Naive B cell (primary cell): ENCODE measurements at regions not wholly inside any gene's neighbourhood (a gene's known extent, or its start where the extent isn't known, plus 50 kb on each side); places are given as distances from the start of the nearest gene placed in this dataset.

ENCODE experiments used
- ATAC-seq, 2 donors: fragments of 150-1000 bp; cut with Tn5 transposase; 2 replicates each; pipeline ENCODE4 v1.10.0; 2021; ENCODE audit warnings: low read depth in 2 of 2, mild to moderate bottlenecking in 2 of 2, moderate library complexity in 2 of 2
- DNase-seq: peaks from one replicate; pipeline ENCODE4 v3.0.0; 2022
- H3K27ac Mint-ChIP-seq, 6 donors: one replicate each; pipeline ENCODE4 v1.8.0; 2020 to 2022; ENCODE audit warnings: mild to moderate bottlenecking in 6 of 6, mixed read lengths in 6 of 6, moderate library complexity in 5 of 6, inconsistent platforms in 2 of 6
- H3K27me3 Mint-ChIP-seq, 3 donors: one replicate each; pipeline ENCODE4 v1.8.0; 2021 to 2022; ENCODE audit warnings: mixed read lengths in 3 of 3, mild to moderate bottlenecking in 1 of 3
- H3K36me3 Mint-ChIP-seq, 2 donors: one replicate each; pipeline ENCODE4 v1.8.0; 2020 to 2022; ENCODE audit warnings: mixed read lengths in 2 of 2, inconsistent platforms in 1 of 2, mild to moderate bottlenecking in 1 of 2
- H3K4me1 Mint-ChIP-seq, 3 donors: one replicate each; pipeline ENCODE4 v1.8.0; 2020 to 2022; ENCODE audit warnings: mixed read lengths in 3 of 3, inconsistent platforms in 1 of 3, mild to moderate bottlenecking in 1 of 3, moderate library complexity in 1 of 3
- H3K4me3 Mint-ChIP-seq, 8 donors: one replicate each; pipeline ENCODE4 v1.8.0; 2020 to 2022; ENCODE audit warnings: mild to moderate bottlenecking in 8 of 8, mixed read lengths in 8 of 8, moderate library complexity in 8 of 8, inconsistent platforms in 2 of 8
- H3K9me3 Mint-ChIP-seq, 7 donors: one replicate each; pipeline ENCODE4 v1.8.0; 2020 to 2022; ENCODE audit warnings: mixed read lengths in 7 of 7, mild to moderate bottlenecking in 5 of 7, inconsistent platforms in 2 of 7, moderate library complexity in 1 of 7

DNA sequence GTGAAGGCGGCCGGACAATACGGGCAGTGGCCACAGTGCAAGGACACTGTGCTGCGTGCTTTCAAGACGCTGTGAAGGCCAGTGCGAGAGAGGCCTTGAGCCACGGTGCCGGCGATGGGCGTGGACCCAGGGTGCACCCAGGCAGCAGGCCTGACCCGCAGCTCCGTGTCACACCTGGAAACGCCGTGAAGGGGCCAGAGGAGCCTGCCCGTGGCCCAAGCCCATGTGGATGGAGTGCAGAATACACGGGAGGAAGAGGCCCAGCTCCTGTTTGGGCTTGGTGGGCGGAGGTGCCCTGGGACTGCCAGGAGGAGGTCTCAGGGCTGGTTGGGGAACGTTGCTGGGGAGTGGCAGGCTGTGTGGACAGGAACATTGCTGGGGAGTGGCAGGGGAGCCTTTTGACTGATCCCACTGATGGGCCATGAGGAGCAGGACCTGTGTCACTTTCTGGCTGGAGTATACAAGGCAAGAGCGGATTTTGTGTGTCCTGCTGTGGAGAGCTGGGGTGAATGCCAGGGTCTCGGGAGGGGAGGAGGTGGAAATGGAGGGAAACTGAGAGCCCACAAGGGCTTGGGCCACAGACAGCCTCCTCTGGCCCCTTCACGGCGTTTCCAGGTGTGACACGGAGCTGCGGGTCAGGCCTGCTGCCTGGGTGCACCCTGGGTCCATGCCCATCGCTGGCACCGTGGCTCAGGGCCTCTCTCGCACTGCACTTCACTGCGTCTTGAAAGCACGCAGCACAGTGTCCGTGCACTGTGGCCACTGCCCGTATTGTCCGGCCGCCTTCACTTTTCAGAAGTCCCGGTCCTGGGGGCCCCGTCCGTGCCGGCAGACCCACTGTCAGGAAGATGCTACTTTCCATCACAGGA is 925.4 kb downstream of the BRD1 start:
- no peaks in the 10 kb centered on the region for H3K27me3 Mint-ChIP-seq
- H3K36me3 Mint-ChIP-seq: no peaks in the 10 kb centered on the region
- H3K27ac Mint-ChIP-seq: no peak overlapping the region
- peaks cover 0 to 2% (median 0%) of the 10 kb centered on the region in 7 donors for H3K9me3 Mint-ChIP-seq
- ATAC-seq: no peak
- no peak for DNase-seq
- no peaks in the 10 kb centered on the region for H3K4me1 Mint-ChIP-seq
- no peak overlapping the region for H3K4me3 Mint-ChIP-seq

DNA sequence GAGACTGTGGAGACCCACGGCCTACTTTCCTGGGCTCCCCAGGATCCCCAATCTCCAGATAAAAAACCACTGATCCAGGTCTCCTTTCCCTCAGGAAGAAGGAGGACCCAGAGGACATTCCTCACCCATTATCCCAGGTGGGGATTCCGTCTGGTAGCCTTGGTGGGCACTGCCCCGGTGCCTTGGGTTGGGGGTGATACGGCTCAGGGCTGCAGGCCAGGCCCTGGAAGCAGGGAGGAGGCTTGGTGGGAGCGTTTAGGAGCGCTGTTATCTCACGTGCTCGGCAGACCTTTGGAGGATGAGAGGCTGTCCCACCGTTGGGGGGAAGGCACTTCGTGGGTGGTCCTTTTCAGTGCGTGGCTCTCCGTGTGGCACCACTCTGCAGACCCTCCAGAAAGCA is 926.3 kb downstream of the BRD1 start:
- Mint-ChIP-seq H3K9me3 (peaks cover 0 to 2% (median 0%) of the 10 kb centered on the region in 7 donors), H3K4me3 (no peak overlapping the region), H3K27ac (no peak overlapping the region), H3K4me1 (no peaks in the 10 kb centered on the region), H3K36me3 (no peaks in the 10 kb centered on the region), H3K27me3 (no peaks in the 10 kb centered on the region)
- ATAC-seq (no peak), DNase-seq (no peak)

GRCh38 chr22:48900626-48901025 is 927.0 kb downstream of the BRD1 start:
- Mint-ChIP-seq H3K9me3 (peaks cover 0 to 2% (median 0%) of the 10 kb centered on the region in 7 donors), H3K36me3 (no peaks in the 10 kb centered on the region), H3K4me1 (no peaks in the 10 kb centered on the region), H3K4me3 (peak overlapping the region in 1 of 8 donors; percentile 48), H3K27me3 (no peaks in the 10 kb centered on the region), H3K27ac (no peak overlapping the region)
- ATAC-seq (no peak), DNase-seq (no peak)

DNA sequence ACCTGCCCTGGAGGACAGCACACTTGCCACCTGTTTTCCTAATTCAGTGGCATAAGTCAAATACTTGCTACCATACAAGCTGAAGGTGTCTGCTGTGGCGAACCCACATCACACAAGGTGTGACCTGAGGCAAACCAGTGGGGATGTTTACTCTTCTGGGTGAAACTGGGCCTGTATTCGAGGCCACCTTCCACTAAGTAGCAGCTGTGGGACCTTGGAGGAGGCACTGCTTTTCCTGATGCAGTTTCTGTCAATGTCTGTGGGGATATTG is 927.4 kb downstream of the BRD1 start:
- ATAC-seq (no peak), DNase-seq (no peak)
- no peak overlapping the region for H3K27ac Mint-ChIP-seq
- H3K4me1 Mint-ChIP-seq: no peaks in the 10 kb centered on the region
- H3K4me3 Mint-ChIP-seq: peak overlapping the region in 1 of 8 donors; percentile 48
- no peaks in the 10 kb centered on the region for H3K27me3 Mint-ChIP-seq
- H3K36me3 Mint-ChIP-seq: no peaks in the 10 kb centered on the region
- peaks cover 0 to 2% (median 0%) of the 10 kb centered on the region in 7 donors for H3K9me3 Mint-ChIP-seq

- DNase-seq: no peak
- H3K27ac Mint-ChIP-seq: no peak overlapping the region
Measured at GRCh38 chr22:48899523-48900326, 927.9 kb downstream of the BRD1 start.

DNA sequence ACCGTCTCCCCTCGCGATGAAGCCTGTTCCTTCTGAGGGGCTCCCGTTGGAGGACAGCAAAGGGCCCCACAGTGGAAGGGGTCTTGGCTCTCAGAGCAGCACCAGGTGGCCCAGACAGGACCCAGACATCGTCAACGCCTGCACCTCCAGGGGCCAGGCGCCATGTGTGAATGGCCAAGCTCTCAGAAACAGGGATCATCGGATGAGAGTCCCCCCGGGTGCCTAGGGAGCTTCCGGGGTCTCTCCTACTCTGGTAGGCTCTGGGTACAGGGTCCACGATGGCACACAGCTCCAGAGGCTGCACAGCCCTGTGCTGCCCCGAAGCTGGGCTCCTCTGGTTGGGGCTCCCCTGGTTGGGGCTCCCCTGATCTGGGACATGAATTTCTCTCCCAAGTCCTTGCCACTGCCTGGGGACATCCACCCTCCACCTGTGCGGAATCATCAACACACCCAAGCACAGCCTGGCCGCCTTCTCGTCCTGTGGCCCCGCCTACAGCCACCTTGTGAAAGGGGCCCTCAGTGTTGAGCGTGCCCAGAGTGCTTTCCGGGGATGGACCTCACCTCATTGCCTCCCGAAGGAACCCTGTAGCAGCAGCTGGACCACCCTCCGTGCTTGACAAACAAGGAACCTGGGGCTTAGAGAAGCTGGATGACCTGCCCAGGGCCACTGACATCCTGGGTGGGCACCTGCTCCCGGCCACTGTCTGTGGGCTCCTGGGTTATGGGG is 929.0 kb downstream of the BRD1 start:
- no peaks in the 10 kb centered on the region for H3K36me3 Mint-ChIP-seq
- DNase-seq: no peak

More at GRCh38 chr22:48899523-48900326, 927.9 kb downstream of the BRD1 start:
- Mint-ChIP-seq H3K27me3 (no peaks in the 10 kb centered on the region), H3K36me3 (no peaks in the 10 kb centered on the region), H3K9me3 (peaks cover 0 to 2% (median 0%) of the 10 kb centered on the region in 7 donors), H3K4me3 (no peak overlapping the region), H3K4me1 (no peaks in the 10 kb centered on the region)
- no peak for ATAC-seq

GRCh38 chr22:48897645-48898370 is 929.9 kb downstream of the BRD1 start:
- no peaks in the 10 kb centered on the region for H3K36me3 Mint-ChIP-seq
- peaks cover 0 to 4% (median 0%) of the 10 kb centered on the region in 7 donors for H3K9me3 Mint-ChIP-seq
- no peak for DNase-seq
- H3K4me3 Mint-ChIP-seq: no peak overlapping the region
- peaks cover 0 to 6% (median 0%) of the 10 kb centered on the region in 3 donors for H3K27me3 Mint-ChIP-seq
- H3K27ac Mint-ChIP-seq: no peak overlapping the region
- ATAC-seq: no peak
- no peaks in the 10 kb centered on the region for H3K4me1 Mint-ChIP-seq

More for the DNA sequence above, 929.0 kb downstream of the BRD1 start:
- no peaks in the 10 kb centered on the region for H3K4me1 Mint-ChIP-seq
- H3K9me3 Mint-ChIP-seq: peaks cover 0 to 4% (median 0%) of the 10 kb centered on the region in 7 donors
- no peak overlapping the region for H3K4me3 Mint-ChIP-seq
- ATAC-seq: no peak
- no peak overlapping the region for H3K27ac Mint-ChIP-seq
- no peaks in the 10 kb centered on the region for H3K27me3 Mint-ChIP-seq

DNA sequence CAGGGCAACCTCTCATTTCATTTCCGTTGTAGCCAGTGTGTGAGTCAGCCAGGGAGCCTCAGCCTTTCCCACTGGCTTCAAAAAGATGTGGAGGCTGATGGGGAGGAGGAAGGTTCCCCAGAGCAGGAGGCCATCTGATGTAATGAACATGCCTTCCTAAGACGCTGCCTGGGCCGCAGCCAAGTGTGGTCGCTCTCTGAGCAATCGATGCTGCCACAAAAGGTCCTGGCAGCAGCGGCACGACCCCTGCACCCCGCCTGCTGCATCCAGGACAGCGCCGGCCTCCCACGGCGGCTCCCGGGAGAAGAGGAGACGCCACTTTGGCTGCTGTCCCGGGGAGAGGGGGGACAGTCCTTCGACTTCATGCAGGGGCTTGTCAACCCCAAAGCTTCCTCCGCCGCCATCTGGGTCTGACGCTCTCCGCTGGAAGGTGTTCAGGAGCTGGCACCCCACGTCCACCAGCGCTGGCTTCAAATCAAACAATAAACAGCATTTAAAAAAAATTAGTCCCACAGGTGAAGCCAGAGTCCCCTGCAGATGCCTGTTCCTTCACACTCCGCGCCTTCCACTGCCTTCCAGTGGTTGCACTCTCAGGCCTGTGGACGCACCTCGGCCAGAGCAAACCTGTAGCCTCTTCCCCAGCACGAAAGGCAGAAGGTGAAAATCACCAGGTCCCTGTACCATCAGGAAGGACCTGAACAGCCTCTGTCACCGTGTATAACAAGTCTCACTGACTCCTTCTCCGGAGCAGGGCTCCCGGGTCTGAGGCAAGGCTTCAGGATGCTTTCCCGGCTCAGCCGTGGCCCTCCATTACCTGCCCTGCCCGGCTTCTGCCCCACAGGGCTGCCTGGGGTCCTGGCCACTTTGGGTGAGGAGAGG is 930.7 kb downstream of the BRD1 start:
- no peaks in the 10 kb centered on the region for H3K4me1 Mint-ChIP-seq
- DNase-seq (no peak), ATAC-seq (no peak)
- peaks cover 0 to 7% (median 0%) of the 10 kb centered on the region in 3 donors for H3K27me3 Mint-ChIP-seq
- no peaks in the 10 kb centered on the region for H3K36me3 Mint-ChIP-seq
- peaks cover 0 to 4% (median 0%) of the 10 kb centered on the region in 7 donors for H3K9me3 Mint-ChIP-seq
- H3K27ac Mint-ChIP-seq: no peak overlapping the region
- H3K4me3 Mint-ChIP-seq: peak overlapping the region in 1 of 8 donors; percentile 59

- Mint-ChIP-seq H3K27ac (no peak overlapping the region), H3K4me3 (no peak overlapping the region), H3K9me3 (peaks cover 0 to 4% (median 0%) of the 10 kb centered on the region in 7 donors), H3K4me1 (no peaks in the 10 kb centered on the region), H3K36me3 (no peaks in the 10 kb centered on the region), H3K27me3 (peaks cover 0 to 7% (median 0%) of the 10 kb centered on the region in 3 donors)
- DNase-seq (no peak), ATAC-seq (no peak)
Measured at GRCh38 chr22:48895831-48896765, 931.6 kb downstream of the BRD1 start.

DNA sequence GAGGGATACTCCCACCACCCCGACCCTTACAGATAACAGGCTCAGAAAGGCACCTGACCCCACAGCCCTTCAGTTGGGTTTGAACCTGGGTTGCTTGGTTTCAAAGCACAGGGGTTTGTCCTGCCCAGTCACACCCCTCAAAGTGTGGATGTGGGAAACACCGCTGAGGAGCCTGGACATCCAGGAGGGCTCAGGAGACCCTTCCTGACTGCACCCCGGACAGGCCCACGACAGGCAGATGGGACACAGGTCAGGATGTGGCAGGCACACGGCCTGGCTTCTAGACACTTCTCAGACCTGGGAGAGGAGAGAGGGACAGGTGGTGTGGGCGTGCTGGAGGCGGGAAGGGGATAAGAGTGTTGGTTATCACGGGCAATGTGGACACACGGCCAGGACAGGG is 932.3 kb downstream of the BRD1 start:
- Mint-ChIP-seq H3K4me1 (no peaks in the 10 kb centered on the region), H3K9me3 (peaks cover 0 to 7% (median 0%) of the 10 kb centered on the region in 7 donors), H3K36me3 (no peaks in the 10 kb centered on the region), H3K27ac (no peak overlapping the region), H3K4me3 (no peak overlapping the region), H3K27me3 (peaks cover 0 to 7% (median 0%) of the 10 kb centered on the region in 3 donors)
- DNase-seq: no peak
- no peak for ATAC-seq

GRCh38 chr22:48894804-48895250 is 932.8 kb downstream of the BRD1 start:
- H3K27me3 Mint-ChIP-seq: peaks cover 0 to 7% (median 0%) of the 10 kb centered on the region in 3 donors
- peaks cover 0 to 7% (median 0%) of the 10 kb centered on the region in 7 donors for H3K9me3 Mint-ChIP-seq
- no peak for ATAC-seq
- no peaks in the 10 kb centered on the region for H3K4me1 Mint-ChIP-seq
- DNase-seq: no peak
- H3K4me3 Mint-ChIP-seq: no peak overlapping the region
- no peak overlapping the region for H3K27ac Mint-ChIP-seq
- no peaks in the 10 kb centered on the region for H3K36me3 Mint-ChIP-seq
